Ascending aorta (tissue), 2 donors: ENCODE measurements at regions not wholly inside any gene's neighbourhood (a gene's known extent, or its start where the extent isn't known, plus 50 kb on each side); places are given as distances from the start of the nearest gene placed in this dataset.

ENCODE experiments used
- DNase-seq, 2 donors: peaks; one replicate each; pipeline ENCODE4 v3.0.0-alpha.2; 2019; ENCODE audit warnings: low spot score in 2 of 2
- H3K27ac ChIP-seq, 2 donors: fragments of 200-600 bp; sonication (generic); one replicate each; pipeline ENCODE4 v1.5.1; 2016 to 2017; ENCODE audit warnings: mild to moderate bottlenecking in 1 of 2
- H3K27me3 ChIP-seq: fragments of 200-600 bp; sonication (generic); one replicate; pipeline ENCODE4 v1.5.1; 2017
- H3K36me3 ChIP-seq, 2 donors: fragments of 200-600 bp; sonication (generic); one replicate each; pipeline ENCODE4 v1.5.1; 2016
- H3K4me1 ChIP-seq, 2 donors: fragments of 200-600 bp; sonication (generic); one replicate each; pipeline ENCODE4 v1.5.1; 2016 to 2017; ENCODE audit warnings: mild to moderate bottlenecking in 1 of 2
- H3K4me3 ChIP-seq, 2 donors: fragments of 200-600 bp; sonication (generic); one replicate each; pipeline ENCODE4 v1.5.1; 2016 to 2017; ENCODE audit warnings: mild to moderate bottlenecking in 1 of 2
- H3K9me3 ChIP-seq, 2 donors: fragments of 200-600 bp; sonication (generic); one replicate each; pipeline ENCODE4 v1.5.1; 2016
- intact Hi-C: fragments of 100-400 bp; cut with DNase I; formaldehyde crosslinking; loops from one replicate; pipeline ENCODE4 v1.15.1; 2023
- TF ChIP-seq, protein P1 (sequence below), 3 experiments: fragments of 200-600 bp in 2 of 3; fragments of 450-650 bp in 1 of 3; sonication (generic) in 2 of 3; IDR thresholded peaks; one replicate each; pipeline ENCODE4 v1.5.1; 2016 to 2019; ENCODE audit warnings: antibody characterized with exemption in 3 of 3, mild to moderate bottlenecking in 1 of 3, moderate library complexity in 1 of 3

DNA sequence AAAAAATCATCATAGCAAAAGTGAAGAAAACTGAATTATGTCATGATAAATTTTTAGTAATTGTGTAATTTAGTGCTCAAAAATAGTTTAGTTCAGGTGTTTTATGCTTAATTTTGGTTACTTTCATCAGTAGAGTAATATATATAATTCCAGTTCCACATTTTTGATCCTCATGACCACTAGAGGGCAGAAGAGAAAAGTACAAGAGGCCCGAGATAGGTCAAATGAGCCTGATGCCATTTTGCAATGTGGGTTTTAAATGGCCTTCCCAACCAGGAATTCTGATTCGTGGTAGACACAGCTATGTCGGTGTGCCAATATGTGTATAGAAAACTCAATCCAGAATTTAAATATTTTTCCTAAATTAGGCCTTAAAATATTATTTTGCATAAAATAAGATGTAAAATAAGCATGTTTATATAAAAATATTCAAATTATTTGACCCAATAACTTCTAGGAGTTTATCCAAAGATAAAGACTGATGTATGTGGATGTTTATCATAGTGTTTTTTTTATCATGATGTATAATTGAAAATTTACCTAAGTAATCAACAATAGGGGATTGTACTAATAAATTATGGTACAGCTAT lies 159.7 kb upstream of the RPS6KA2 start:
- Histone ChIP-seq H3K9me3 (no peaks in the 10 kb centered on the region), H3K36me3 (no peaks in the 10 kb centered on the region), H3K4me1 (no peaks in the 10 kb centered on the region), H3K27ac (no peak overlapping the region), H3K27me3 (no peaks in the 10 kb centered on the region), H3K4me3 (no peak overlapping the region)
- TF ChIP-seq, protein P1, sequence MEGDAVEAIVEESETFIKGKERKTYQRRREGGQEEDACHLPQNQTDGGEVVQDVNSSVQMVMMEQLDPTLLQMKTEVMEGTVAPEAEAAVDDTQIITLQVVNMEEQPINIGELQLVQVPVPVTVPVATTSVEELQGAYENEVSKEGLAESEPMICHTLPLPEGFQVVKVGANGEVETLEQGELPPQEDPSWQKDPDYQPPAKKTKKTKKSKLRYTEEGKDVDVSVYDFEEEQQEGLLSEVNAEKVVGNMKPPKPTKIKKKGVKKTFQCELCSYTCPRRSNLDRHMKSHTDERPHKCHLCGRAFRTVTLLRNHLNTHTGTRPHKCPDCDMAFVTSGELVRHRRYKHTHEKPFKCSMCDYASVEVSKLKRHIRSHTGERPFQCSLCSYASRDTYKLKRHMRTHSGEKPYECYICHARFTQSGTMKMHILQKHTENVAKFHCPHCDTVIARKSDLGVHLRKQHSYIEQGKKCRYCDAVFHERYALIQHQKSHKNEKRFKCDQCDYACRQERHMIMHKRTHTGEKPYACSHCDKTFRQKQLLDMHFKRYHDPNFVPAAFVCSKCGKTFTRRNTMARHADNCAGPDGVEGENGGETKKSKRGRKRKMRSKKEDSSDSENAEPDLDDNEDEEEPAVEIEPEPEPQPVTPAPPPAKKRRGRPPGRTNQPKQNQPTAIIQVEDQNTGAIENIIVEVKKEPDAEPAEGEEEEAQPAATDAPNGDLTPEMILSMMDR (IDR thresholded peaks at IDR 0.05), result peak; percentile 46 to 72 (median 54)
- intact Hi-C loops, result loop anchor here (2.0 kb wide), 1 partner anchor 202 kb away; no protein-coding TSS in a partner anchor
- DNase-seq, result no peak

DNA sequence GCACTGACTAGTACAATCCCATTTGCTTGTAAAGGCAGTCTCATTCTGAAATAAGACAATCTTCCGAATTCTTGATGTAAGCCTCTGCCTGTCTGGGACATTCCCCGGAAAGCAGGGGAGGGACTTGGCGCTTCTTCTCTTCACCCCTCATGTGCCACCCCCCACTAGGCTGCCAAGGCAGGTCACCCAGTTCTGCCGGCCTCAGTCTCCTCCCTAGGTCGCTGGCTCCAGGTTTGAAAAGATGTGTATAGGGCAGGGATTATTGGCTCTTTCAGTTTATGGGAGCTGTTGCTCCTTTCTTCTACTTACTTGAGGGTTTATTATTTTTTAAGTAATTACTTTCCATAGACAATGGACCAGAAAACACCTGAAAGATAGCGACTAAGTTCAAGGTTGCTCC lies 158.1 kb upstream of the RPS6KA2 start:
- DNase-seq, result no peak
- intact Hi-C loops, result no loop called here
- TF ChIP-seq, protein P1 (IDR thresholded peaks at IDR 0.05), result no peak
- Histone ChIP-seq H3K36me3 (no peaks in the 10 kb centered on the region), H3K27ac (no peak overlapping the region), H3K4me3 (no peak overlapping the region), H3K9me3 (no peaks in the 10 kb centered on the region), H3K27me3 (no peaks in the 10 kb centered on the region), H3K4me1 (no peaks in the 10 kb centered on the region)

DNA sequence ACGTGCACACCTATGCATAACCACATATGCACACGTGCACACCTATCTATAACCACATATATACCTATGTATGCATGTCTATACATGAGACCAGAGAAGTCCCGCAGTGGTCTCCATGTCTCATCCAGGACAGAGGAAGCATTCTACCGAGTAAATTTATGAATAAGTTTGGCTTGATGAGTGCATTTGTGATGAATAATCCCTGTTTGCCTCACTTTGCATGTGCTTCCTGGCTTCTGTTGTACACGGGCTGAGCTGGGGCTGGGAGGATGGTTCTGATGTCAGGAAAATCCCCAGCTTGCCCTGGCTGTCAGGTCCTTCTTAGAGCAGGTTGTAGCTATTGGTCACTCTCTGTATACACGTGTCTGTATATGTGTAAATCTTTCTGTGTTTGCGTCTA lies 157.6 kb upstream of the RPS6KA2 start:
- intact Hi-C loops, result no loop called here
- Histone ChIP-seq H3K36me3 (no peaks in the 10 kb centered on the region), H3K4me3 (no peak overlapping the region), H3K9me3 (no peaks in the 10 kb centered on the region), H3K27me3 (no peaks in the 10 kb centered on the region), H3K27ac (no peak overlapping the region), H3K4me1 (no peaks in the 10 kb centered on the region)
- DNase-seq, result no peak
- TF ChIP-seq, protein P1 (IDR thresholded peaks at IDR 0.05), result no peak

- no peaks in the 10 kb centered on the region for H3K36me3 ChIP-seq
- H3K9me3 ChIP-seq, result no peaks in the 10 kb centered on the region
- H3K4me1 ChIP-seq, result no peaks in the 10 kb centered on the region
- no peak for DNase-seq
- intact Hi-C loops, result no loop called here
- H3K4me3 ChIP-seq, result no peak overlapping the region
- TF ChIP-seq, protein P1 (IDR thresholded peaks at IDR 0.05), result no peak
- no peaks in the 10 kb centered on the region for H3K27me3 ChIP-seq
- no peak overlapping the region for H3K27ac ChIP-seq
Measured at GRCh38 chr6:166782520-166782919, 155.5 kb upstream of the RPS6KA2 start.

- Histone ChIP-seq H3K27me3 (no peaks in the 10 kb centered on the region), H3K36me3 (no peaks in the 10 kb centered on the region), H3K4me1 (no peaks in the 10 kb centered on the region), H3K9me3 (no peaks in the 10 kb centered on the region), H3K27ac (no peak overlapping the region), H3K4me3 (no peak overlapping the region)
- intact Hi-C loops, result no loop called here
- DNase-seq, result no peak
- TF ChIP-seq, protein P1 (IDR thresholded peaks at IDR 0.05), result no peak
Measured at GRCh38 chr6:166781331-166781730, 154.3 kb upstream of the RPS6KA2 start.
